ENCODE measurements at regions not wholly inside any gene's neighbourhood (a gene's known extent, or its start where the extent isn't known, plus 50 kb on each side); places are given as distances from the start of the nearest gene placed in this dataset.
"Not testable (repeated sequence)": the region's sequence is repeated elsewhere in the genome, so short reads cannot be mapped to it uniquely, and the experiment has no call there.

GRCh38 chr1:176396604-176397395 lies 66.2 kb upstream of the PAPPA2 start:
- DNase-seq, ATAC-seq, POLR2A ChIA-PET, H3K27ac Mint-ChIP-seq, H3K27me3 Mint-ChIP-seq, H3K4me3 Mint-ChIP-seq, H3K4me1 Mint-ChIP-seq, H3K36me3 Mint-ChIP-seq: not testable (repeated sequence)
- peaks cover 3 to 21% (median 10%) of the 10 kb centered on the region in 9 donors for H3K9me3 Mint-ChIP-seq

GRCh38 chr1:176391621-176392020 lies 71.4 kb upstream of the PAPPA2 start:
- Mint-ChIP-seq H3K4me1 (no peaks in the 10 kb centered on the region), H3K9me3 (peaks cover 3 to 25% (median 11%) of the 10 kb centered on the region in 9 donors), H3K4me3 (no peak overlapping the region)

GRCh38 chr1:176384841-176385240 lies 78.1 kb upstream of the PAPPA2 start:
- no peak overlapping the region for H3K4me3 Mint-ChIP-seq
- H3K27me3 Mint-ChIP-seq, result peaks cover 0 to 5% (median 2%) of the 10 kb centered on the region in 5 donors
- no peaks in the 10 kb centered on the region for H3K4me1 Mint-ChIP-seq
- peaks cover 0 to 19% (median 11%) of the 10 kb centered on the region in 9 donors for H3K9me3 Mint-ChIP-seq
- POLR2A ChIA-PET, result no interaction called here
- ATAC-seq (no peak), DNase-seq (no peak)
- no peak overlapping the region for H3K27ac Mint-ChIP-seq
- no peaks in the 10 kb centered on the region for H3K36me3 Mint-ChIP-seq

More at GRCh38 chr1:176391621-176392020, 71.4 kb upstream of the PAPPA2 start:
- Mint-ChIP-seq H3K36me3 (no peaks in the 10 kb centered on the region), H3K27me3 (peaks cover 0 to 11% (median 0%) of the 10 kb centered on the region in 5 donors), H3K27ac (no peak overlapping the region)
- no peak for DNase-seq
- no peak for ATAC-seq
- POLR2A ChIA-PET, result no interaction called here

- H3K36me3 Mint-ChIP-seq, result no peaks in the 10 kb centered on the region
- POLR2A ChIA-PET, result no interaction called here
Observed at GRCh38 chr1:176382163-176382562, 80.8 kb upstream of the PAPPA2 start.

GRCh38 chr1:176379626-176380339 lies 83.2 kb upstream of the PAPPA2 start:
- Mint-ChIP-seq H3K36me3 (no peaks in the 10 kb centered on the region), H3K4me1 (no peaks in the 10 kb centered on the region), H3K27ac (no peak overlapping the region), H3K4me3 (no peak overlapping the region), H3K9me3 (no peaks in the 10 kb centered on the region), H3K27me3 (peaks cover 2 to 10% (median 3%) of the 10 kb centered on the region in 5 donors)
- ATAC-seq, result no peak
- POLR2A ChIA-PET, result no interaction called here
- DNase-seq, result no peak

More at GRCh38 chr1:176382163-176382562, 80.8 kb upstream of the PAPPA2 start:
- Mint-ChIP-seq H3K27ac (no peak overlapping the region), H3K27me3 (peaks cover 0 to 10% (median 3%) of the 10 kb centered on the region in 5 donors), H3K4me1 (no peaks in the 10 kb centered on the region), H3K4me3 (no peak overlapping the region), H3K9me3 (peaks cover 0 to 9% (median 0%) of the 10 kb centered on the region in 9 donors)
- ATAC-seq, result no peak
- DNase-seq, result no peak

GRCh38 chr1:176374967-176375569 lies 87.9 kb upstream of the PAPPA2 start:
- no peak overlapping the region for H3K27ac Mint-ChIP-seq

GRCh38 chr1:176364236-176364905 lies 98.6 kb upstream of the PAPPA2 start:
- DNase-seq (no peak), ATAC-seq (no peak)
- peaks cover 0 to 9% (median 1%) of the 10 kb centered on the region in 9 donors for H3K9me3 Mint-ChIP-seq
- no peak overlapping the region for H3K27ac Mint-ChIP-seq
- H3K36me3 Mint-ChIP-seq, result no peaks in the 10 kb centered on the region
- H3K27me3 Mint-ChIP-seq, result peaks cover 0 to 3% (median 1%) of the 10 kb centered on the region in 5 donors
- H3K4me3 Mint-ChIP-seq, result no peak overlapping the region
- POLR2A ChIA-PET, result no interaction called here
- no peaks in the 10 kb centered on the region for H3K4me1 Mint-ChIP-seq

More at GRCh38 chr1:176374967-176375569, 87.9 kb upstream of the PAPPA2 start:
- DNase-seq (peak in 9 of 10 donors; percentile 3 to 70 (median 35)), ATAC-seq (no peak)
- H3K4me1 Mint-ChIP-seq, result no peaks in the 10 kb centered on the region
- H3K27me3 Mint-ChIP-seq, result peaks cover 4 to 20% (median 8%) of the 10 kb centered on the region in 5 donors
- H3K4me3 Mint-ChIP-seq, result no peak overlapping the region
- POLR2A ChIA-PET, result no interaction called here
- H3K36me3 Mint-ChIP-seq, result no peaks in the 10 kb centered on the region
- no peaks in the 10 kb centered on the region for H3K9me3 Mint-ChIP-seq

- Mint-ChIP-seq H3K9me3 (peaks cover 6 to 33% (median 20%) of the 10 kb centered on the region in 9 donors), H3K36me3 (peaks cover 0 to 21% (median 2%) of the 10 kb centered on the region in 3 donors)
- DNase-seq, H3K4me3 Mint-ChIP-seq, H3K4me1 Mint-ChIP-seq, POLR2A ChIA-PET, ATAC-seq, H3K27me3 Mint-ChIP-seq, H3K27ac Mint-ChIP-seq: not testable (repeated sequence)
Observed at GRCh38 chr1:176349135-176349715, 113.8 kb upstream of the PAPPA2 start.

- no peaks in the 10 kb centered on the region for H3K4me1 Mint-ChIP-seq
- POLR2A ChIA-PET, result no interaction called here
- DNase-seq (no peak), ATAC-seq (no peak)
- H3K4me3 Mint-ChIP-seq, result no peak overlapping the region
- H3K9me3 Mint-ChIP-seq, result peaks cover 0 to 31% (median 26%) of the 10 kb centered on the region in 9 donors
- H3K36me3 Mint-ChIP-seq, result peaks cover 0 to 24% (median 2%) of the 10 kb centered on the region in 3 donors
- no peak overlapping the region for H3K27ac Mint-ChIP-seq
- peaks cover 0 to 12% (median 4%) of the 10 kb centered on the region in 5 donors for H3K27me3 Mint-ChIP-seq
Observed at GRCh38 chr1:176341656-176342055, 121.3 kb upstream of the PAPPA2 start.

GRCh38 chr1:176338877-176339276 lies 124.1 kb upstream of the PAPPA2 start:
- H3K4me3 Mint-ChIP-seq, result no peak overlapping the region
- H3K27ac Mint-ChIP-seq, result no peak overlapping the region
- peaks cover 0 to 10% (median 8%) of the 10 kb centered on the region in 9 donors for H3K9me3 Mint-ChIP-seq
- POLR2A ChIA-PET, result no interaction called here
- ATAC-seq, result no peak
- no peak for DNase-seq
- peaks cover 0 to 5% (median 0%) of the 10 kb centered on the region in 3 donors for H3K36me3 Mint-ChIP-seq
- no peaks in the 10 kb centered on the region for H3K4me1 Mint-ChIP-seq
- H3K27me3 Mint-ChIP-seq, result peaks cover 0 to 16% (median 8%) of the 10 kb centered on the region in 5 donors

- POLR2A ChIA-PET, result no interaction called here
- Mint-ChIP-seq H3K9me3 (peaks cover 0 to 4% (median 0%) of the 10 kb centered on the region in 9 donors), H3K4me1 (no peaks in the 10 kb centered on the region), H3K27me3 (peaks cover 0 to 5% (median under 1%) of the 10 kb centered on the region in 5 donors), H3K36me3 (no peaks in the 10 kb centered on the region), H3K4me3 (no peak overlapping the region), H3K27ac (no peak overlapping the region)
- ATAC-seq (no peak), DNase-seq (no peak)
Observed at GRCh38 chr1:176330782-176331181, 123.7 kb upstream of the COP1 start.

- Mint-ChIP-seq H3K4me1 (no peaks in the 10 kb centered on the region), H3K27ac (no peak overlapping the region), H3K9me3 (peaks cover 0 to 5% (median 0%) of the 10 kb centered on the region in 9 donors), H3K36me3 (no peaks in the 10 kb centered on the region), H3K27me3 (peaks cover 3 to 21% (median 11%) of the 10 kb centered on the region in 5 donors), H3K4me3 (no peak overlapping the region)
- ATAC-seq, result no peak
- DNase-seq, result no peak
- POLR2A ChIA-PET, result no interaction called here
Observed at GRCh38 chr1:176325664-176326063, 118.6 kb upstream of the COP1 start.

Measured in naive thymus-derived CD8-positive, alpha-beta T cell (primary cell).